Kidney glomerular epithelial cell (primary cell): ENCODE measurements at regions not wholly inside any gene's neighbourhood (a gene's known extent, or its start where the extent isn't known, plus 50 kb on each side); places are given as distances from the start of the nearest gene placed in this dataset.
A peak's percentile ranks its signal among the peaks of the same experiment; 100 is the strongest.
"Not testable (repeated sequence)": the region's sequence is repeated elsewhere in the genome, so short reads cannot be mapped to it uniquely, and the experiment has no call there.

Experiments
- DNase-seq: peaks from one replicate; lab custom pipeline; 2025; lab: John Stamatoyannopoulos, UW

DNA sequence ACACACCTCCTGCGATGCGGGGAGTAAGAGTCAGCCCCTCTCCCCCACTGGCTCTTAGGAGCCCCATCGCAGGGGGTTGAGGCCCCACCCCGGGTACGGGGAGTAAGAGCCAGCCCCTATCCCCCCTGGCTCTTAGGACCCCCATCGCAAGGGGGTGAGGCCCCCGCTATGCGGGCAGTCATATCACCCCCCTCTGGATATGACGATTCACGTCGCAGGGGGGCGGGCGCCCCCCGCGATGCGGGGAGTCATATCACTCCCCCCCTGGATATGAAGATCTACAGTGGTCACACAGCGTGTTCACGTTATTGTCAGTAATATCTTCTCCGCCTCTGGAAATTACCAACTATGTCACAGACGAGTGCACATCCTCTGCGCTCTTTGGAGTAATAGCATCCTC, 61.1 kb downstream of the DEFB131A start:
- not testable (repeated sequence) for DNase-seq

DNA sequence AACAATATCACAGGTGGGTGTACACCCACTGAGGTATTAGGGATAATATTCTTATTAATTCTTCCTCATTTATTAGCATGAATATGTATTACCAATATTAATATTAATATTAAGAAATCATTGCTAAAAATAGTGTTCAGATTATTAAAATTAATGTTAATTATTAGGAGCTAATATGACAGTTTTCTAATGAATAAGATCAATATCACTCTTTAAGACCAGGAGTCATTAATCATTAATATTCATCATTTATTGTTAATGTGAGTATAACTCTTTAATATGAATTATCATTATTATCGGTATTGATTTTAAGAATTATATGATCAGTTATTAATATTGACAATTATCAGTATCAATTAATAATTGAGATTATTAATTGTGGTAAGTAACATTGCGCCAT, 62.5 kb downstream of the DEFB131A start:
- DNase-seq = not testable (repeated sequence)

DNA sequence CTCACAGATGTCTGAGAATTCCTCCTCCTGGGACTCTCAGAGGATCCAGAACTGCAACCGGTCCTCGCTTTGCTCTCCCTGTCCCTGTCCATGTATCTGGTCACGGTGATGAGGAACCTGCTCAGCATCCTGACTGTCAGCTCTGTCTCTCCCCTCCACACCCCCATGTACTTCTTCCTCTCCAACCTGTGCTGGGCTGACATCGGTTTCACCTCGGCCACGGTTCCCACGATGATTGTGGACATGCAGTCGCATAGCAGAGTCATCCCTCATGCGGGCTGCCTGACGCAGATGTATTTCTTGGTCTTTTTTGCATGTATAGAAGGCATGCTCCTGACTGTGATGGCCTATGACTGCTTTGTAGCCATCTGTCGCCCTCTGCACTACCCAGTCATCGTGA, 68.7 kb downstream of the DEFB131A start:
- DNase-seq = not testable (repeated sequence)

DNA sequence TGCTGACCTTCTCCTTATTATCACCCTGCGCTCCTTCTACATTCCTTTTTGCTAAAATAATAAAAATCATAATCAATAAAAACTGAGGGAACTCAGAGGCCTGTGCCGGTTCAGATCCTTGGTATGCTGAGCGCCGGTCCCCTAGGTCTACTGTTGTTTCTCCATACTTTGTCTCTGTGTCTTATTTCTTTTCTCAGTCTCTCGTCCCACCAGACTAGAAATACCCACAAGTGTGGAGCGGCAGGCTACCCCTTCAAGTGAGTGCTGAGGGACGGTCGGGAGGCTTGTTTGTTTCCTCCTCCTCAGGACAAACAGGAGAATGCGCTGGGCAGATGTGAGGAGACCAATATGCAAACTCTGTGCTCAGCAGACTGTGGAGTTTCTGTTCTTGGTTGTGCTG, 75.4 kb downstream of the DEFB131A start:
- DNase-seq = not testable (repeated sequence)

DNA sequence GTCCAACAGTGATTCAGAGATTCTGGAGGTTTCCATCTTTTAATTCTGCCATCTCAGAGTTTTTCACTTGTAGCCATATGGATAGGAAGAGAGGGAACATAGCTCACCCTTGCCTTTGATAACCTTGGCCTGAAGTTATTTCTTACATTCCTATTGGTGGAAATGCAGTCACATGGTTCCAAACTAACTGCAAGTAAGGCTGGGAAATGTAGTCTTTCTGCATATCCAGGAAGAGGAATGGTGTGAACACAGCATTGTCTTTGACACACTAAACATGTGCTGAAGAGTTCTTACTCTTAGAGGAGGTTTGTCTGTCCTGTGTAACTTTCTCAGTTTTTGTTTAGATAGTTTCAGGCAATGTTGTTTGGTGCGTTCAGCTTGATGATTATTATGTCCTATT, 78.7 kb downstream of the DEFB131A start:
- DNase-seq = not testable (repeated sequence)

DNA sequence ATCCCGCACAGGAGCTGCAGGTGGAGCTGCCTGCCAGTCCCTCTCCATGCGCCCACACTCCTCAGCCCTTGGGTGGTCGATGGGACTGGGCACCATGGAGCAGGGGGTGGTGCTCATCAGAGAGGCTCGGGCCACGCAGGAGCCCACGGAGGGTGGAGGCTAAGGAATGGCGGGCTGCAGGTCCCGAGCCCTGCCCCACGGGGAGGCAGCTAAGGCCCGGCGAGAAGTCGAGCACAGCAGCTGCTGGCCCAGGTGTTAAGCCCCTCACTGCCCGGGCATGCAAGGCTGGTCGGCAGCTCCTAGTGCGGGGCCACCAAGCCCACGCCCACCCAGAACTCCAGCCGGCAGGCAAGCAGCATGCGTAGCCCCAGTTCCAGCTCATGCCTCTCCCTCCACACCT, 80.2 kb downstream of the DEFB131A start:
- DNase-seq = not testable (repeated sequence)

DNA sequence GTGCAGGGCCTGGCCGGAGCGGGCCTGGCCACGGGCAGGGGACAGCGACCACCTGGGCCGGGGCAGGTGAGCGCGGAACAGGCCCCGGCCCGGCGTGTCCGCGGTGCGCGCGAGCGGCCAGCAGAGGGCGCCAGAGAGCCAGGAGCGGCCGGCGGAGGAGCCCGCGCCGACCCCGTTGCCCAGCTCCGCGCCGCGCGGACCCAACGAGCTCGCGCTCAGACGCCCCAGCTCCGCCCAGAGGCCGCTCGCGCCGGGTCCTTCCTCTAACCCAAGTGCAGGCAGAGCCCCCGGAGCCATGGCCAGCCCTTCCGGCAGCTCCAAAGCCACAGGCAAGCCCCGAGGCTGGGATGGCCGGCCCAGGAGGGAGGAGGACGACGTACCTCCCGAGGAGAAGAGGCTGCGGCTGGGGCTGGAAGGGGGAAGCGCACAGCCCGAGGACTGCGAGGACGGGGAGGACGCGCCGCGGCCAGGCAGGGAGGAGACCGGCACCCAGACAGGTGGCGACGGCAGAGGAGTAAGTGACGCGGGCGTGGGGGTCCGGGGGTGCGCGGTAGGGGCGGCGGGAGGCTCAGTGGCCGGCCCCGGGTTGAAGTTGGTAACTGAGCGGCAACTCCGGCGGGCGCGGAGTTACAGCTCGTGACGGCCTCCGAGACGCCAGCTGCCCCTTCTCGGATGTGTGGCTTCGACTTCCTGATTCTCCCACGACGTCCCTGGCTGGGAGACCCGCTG, 88.1 kb downstream of the DEFB131A start:
- DNase-seq = peak; percentile 73

DNA sequence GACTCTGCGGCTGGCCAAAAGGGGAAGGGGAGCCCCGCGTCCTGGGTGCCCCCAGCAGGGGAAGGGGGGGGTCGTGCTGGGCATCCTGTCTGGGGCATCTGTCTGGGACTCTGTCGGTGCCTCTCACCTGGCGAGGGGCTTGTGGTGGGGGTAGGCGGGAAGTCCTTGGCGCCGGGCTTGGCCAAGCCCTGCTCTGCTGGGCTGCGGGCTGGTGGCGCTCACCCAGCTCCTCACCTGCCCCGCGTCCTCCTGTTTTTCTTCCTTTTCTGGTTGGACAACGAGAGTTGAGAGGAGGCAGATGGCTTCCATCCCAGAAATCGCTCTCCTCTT, 88.6 kb downstream of the DEFB131A start:
- DNase-seq = not testable (repeated sequence)

DNA sequence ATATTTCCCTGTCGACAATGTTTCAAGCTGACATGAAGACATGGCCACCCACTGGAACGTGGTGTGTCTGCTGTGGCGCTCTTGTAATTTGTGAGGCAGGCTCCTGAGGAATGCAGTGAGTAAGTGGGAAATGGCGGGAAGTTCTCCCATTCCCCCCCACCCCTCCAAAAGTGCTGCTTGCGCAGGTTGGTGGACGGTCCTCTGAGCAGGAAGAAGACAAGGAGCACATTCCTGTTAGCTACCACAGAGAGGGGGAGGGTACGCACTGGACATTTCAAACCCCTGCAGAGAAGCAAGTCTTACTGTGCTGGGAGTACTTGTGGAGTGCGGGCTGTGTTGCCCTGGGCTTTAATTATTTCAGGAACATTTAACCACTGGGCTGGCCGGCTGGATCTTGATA, 92.9 kb downstream of the DEFB131A start:
- DNase-seq = peak; percentile 22

DNA sequence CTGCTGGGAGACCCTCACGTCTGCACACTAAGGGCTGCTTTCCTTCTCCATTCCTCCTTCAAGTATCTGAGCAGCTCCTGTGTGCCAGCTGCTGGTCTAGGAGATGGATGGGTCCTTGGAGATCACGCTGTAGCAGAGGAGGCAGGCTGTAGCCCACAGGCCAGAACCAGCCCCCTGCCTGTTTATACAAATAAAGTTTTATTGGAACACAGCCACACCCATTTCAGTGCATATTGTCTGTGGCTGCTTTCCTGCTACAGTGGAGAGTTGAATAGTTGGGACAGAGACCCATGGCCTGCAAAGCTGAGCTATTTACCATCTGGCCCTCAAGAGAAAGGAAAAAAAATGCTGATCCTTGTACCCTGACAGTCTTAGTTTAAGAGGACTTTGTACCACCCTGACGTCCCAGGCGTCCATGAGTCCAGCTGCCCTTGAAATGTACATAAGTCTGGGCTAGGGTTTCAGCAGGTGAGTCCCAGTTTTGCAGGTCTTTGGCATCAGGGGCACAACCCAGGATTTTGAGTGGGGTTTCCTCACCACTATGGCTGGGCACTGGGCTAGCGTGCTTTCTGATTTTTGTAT, 95.8 kb downstream of the DEFB131A start:
- DNase-seq = not testable (repeated sequence)

DNA sequence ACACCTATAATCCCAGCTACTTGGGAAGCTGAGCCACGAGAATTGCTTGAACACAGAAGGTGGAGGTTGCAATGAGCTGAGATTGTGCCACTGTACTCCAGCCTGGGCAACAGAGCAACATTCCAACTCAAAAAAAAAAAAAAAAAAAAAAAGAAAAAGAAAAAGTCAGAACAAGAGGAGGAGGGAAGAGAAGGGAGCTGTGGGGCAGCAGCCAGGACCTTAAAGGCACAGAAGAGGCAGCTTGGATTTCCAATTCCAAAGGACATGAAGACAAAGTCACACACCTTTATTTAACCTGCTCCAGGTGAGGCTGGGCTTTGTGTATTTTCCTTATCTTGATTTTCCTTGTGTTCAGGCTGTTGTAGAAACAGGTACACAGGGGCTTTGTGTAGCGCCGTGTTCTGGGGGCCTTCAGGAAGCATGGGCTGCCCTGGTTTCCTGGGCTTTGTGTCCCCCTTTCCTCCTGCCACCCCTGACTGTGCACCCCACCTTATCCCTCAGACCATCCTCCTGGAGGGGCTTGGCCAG, 97.2 kb downstream of the DEFB131A start:
- DNase-seq = not testable (repeated sequence)

DNA sequence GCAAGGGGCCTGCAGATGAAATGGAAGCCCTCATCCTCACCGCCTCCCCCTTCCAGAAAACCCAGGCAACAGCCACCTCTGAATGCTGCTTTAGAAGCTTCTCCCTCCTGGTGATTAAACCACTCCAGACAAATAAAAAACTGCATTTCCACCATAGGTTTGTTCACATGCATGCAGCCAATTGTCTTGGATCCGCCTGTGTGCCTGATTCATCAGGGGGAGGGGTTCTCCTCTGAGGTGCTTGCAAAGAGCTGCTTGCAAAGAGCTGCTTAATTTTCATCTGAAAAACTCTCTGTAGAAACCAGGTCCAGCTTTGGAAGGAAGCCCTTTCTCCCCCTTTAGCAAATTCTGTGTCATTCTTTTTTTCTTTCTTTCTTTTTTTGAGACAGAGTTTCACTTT, 100.6 kb downstream of the DEFB131A start:
- DNase-seq = not testable (repeated sequence)

DNA sequence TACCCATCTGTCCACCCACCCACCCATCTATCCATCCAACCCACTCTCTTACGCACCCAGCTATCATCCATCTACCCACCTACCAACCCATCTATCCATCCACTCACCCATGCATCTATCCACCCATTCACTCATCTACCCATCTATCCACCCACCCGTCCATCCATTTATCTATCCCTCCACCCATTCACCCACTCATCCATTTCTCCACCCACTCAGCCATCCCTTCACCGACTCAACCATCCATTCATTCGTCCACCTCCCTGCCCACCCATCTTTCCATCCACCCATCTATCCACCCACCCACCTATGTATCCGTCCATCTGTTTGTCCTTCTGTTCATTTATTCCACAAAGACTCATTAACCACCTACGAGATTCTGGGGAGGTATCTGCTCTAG, 103.3 kb downstream of the DEFB131A start:
- DNase-seq = not testable (repeated sequence)

DNA sequence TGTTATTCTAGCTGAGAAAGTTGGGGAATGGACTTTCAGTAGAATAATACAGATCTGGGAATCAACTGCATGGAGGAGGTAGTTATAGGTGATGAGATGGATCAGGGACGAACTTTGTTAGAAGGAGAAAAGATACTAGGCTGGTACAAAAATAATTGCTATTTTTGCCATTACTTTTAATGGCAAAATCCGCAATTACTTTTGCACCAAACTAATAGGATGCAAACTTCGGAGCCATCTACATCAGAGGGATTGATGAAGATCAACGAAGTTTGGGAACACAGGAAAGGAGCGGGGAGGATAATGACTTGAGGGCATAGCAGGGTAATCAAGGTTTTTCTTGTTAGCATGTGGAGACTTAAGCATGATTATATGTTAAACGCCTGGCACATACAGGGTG, 111.9 kb downstream of the DEFB131A start:
- DNase-seq = not testable (repeated sequence)

DNA sequence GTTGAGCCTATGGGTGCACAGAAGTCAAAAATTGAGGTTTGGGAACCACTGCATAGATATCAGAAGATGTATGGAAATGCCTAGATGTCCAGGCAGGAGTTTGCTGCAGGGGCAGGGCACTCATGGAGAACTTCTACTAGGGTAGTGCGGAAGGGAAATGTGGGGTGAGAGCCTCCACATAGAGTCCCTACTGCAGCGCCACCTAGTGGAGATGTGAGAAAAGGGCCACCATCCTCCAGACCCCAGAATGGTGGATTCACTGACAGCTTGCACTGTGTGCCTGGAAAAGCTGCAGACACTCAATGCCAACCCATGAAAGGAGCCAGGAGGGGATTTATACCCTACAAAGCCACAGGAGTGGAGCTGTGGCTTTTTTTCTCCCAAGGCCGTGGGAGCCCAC, 133.7 kb downstream of the DEFB131A start:
- not testable (repeated sequence) for DNase-seq

DNA sequence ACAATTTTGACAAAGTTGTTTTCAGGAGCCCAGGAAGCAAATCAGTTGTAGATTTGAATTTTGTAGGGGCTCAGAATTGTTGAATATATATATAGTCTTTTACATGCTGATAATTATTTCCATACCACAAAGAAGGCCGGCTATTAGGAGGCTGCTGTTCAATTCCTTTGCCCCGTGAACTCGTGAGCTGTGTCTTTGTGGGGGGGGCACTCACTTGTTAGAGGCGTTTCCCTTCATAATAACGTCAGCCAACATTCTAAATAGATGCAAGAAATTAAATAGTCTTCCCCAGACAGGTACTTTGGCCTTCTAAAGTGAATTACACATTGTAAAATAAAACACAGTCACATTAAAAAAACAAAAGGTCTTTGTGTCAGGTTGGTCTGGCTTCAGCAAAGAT, 138.7 kb downstream of the DEFB131A start:
- not testable (repeated sequence) for DNase-seq

DNA sequence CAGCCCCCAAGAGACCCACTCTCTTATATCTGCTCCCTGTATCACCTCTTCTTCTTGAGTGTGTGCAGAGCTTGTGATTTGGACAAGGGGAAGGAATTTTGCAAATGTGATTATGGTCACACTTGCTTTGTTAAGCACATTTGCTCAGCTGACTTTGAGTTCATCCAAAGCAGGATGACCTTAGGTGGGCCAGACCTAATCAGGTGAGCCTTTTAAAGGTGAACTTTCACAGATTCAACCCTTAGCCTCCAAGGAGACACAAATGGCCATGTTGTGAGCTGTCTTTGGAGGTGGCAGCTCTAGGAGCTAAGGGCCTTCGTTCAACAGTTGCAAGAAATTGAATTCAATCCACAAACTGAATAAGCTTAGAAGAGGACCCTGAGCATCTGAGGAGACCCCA, 147.8 kb downstream of the DEFB131A start:
- no peak for DNase-seq

DNA sequence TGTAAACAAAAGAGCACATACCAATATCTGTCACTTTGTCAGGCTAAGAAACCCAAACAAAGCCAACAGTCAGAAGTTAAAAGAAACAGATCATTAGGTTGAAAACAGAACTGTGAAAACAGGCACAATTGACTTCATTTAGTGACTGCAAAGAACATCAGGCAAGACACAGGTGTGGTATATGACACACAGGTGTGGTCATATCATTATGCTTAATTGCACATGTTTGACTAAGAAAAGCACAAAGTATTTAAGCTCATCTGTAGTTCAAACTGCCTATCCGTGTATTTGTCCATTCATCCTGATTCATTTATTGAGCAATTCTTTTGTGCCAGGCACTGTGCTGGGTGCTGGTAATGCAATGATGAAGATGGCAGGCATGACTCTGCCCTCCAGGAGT, 150.7 kb downstream of the DEFB131A start:
- DNase-seq = no peak

DNA sequence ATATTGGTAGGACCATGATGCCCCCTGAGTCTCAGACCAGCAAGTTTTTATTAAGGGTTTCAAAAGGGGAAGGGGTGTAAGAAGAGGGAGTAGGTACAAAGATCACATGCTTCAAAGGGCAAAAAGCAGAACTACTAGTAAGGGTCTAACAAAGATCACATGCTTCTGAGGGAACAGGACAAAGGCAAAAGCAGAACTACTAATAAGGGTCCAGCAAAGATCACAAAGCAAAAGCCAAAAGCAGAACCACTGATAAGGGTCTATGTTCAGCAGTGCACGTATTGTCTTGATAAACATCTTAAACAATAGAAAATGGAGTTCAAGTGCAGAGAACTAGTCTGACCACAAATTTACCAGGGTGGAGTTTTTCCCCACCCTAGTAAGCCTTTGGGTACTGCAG, 151.3 kb downstream of the DEFB131A start:
- not testable (repeated sequence) for DNase-seq

DNA sequence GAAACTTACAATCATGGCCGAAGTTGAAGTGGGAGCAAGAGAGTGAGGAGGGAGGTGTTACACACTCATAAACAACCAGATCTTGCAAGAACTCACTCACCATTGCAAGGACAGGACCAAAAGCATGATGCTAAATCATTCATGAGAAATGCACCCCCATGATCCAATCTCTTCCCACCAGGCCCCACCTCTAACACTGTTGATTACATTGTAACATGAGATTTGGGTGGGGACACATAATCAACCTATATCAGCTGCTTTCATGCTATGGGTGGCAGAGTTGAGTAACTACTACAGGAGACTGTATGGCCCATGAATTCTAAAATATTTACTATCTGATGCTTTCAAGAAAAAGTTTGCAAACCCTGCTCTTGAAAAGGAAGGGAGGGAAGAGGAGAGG, 155.1 kb downstream of the DEFB131A start:
- DNase-seq = no peak

DNA sequence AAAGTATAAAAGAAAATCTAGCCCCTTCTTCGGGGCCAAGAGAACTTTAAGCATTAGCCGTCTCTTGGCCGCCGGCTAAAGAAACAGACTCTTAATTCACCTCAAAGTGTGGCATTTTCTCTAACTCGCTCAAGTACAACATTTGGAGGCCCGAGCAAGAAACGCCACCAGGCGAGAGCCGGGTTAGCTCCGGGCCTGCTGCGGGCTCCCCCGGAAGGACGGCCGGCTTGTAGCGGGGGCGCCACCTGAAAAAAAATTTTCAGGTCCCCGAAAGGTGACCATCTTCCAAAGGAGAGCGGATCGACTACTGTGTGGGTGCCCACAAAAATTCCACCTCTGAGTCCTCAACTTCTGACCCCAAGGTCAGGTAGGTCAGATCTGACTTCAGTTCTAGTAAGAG, 156.0 kb downstream of the DEFB131A start:
- DNase-seq = no peak

DNA sequence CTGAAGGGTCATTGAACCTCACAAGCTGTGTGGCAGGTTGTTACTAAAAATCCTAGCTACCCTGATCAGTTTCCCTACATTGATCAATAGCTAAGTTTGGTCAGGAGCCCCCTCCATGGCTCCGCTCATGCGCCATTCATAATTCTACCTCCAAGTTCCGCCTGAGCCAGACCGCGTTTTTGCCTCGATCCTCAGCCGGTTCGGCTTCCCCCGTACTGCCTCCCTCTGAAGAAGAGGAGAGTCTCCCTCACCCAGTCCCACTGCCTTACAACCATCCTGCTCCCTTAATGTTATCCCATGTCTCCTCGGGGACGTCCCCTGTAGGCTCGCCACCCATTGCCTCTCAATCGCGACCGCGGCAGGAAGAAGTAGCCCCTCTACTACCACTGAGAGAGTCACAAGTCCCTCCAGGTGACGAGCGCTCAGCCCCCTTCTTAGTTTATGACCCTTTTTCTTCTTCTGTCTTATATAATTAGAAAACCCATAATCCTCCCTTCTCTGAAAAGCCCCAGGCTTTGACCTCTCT, 158.2 kb downstream of the DEFB131A start:
- DNase-seq = no peak
